Panc1 (cell line): ENCODE measurements at regions not wholly inside any gene's neighbourhood (a gene's known extent, or its start where the extent isn't known, plus 50 kb on each side); places are given as distances from the start of the nearest gene placed in this dataset.

Experiments
- CTCF ChIP-seq: fragments of 450-650 bp; IDR thresholded peaks from 2 replicates; pipeline ENCODE4 v1.5.1; 2017; ENCODE audit warnings: mild to moderate bottlenecking
- SIN3A ChIP-seq: IDR thresholded peaks from 2 replicates; pipeline ENCODE4 v1.6.1; 2012; ENCODE audit warnings: low read depth, mild to moderate bottlenecking, low read length, moderate library complexity, borderline replicate concordance; ENCODE audit not compliant: insufficient read depth
- TF ChIP-seq, protein P1 (sequence below), 2 experiments: IDR thresholded peaks; 2 replicates each; pipeline ENCODE4 v1.6.1; 2011 to 2012; ENCODE audit warnings: low read depth in 2 of 2, control low read depth in 1 of 2, low read length in 1 of 2, mild to moderate bottlenecking in 1 of 2, moderate library complexity in 1 of 2; ENCODE audit not compliant: insufficient read depth in 1 of 2

DNA sequence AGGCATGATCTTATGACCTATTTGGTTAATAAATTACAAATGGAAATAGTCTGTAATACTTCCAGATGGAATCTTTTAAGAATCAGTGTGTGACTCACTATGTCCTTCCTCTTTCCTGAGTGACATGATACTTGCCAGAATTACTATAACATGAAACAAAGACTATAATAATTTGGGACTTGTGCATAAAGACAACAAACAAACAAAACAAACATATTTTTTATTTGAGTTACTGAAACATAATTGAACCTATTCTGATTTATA lies 1268.1 kb downstream of the OTOL1 start:
- TF ChIP-seq CTCF = no peak
- TF ChIP-seq, protein P1, sequence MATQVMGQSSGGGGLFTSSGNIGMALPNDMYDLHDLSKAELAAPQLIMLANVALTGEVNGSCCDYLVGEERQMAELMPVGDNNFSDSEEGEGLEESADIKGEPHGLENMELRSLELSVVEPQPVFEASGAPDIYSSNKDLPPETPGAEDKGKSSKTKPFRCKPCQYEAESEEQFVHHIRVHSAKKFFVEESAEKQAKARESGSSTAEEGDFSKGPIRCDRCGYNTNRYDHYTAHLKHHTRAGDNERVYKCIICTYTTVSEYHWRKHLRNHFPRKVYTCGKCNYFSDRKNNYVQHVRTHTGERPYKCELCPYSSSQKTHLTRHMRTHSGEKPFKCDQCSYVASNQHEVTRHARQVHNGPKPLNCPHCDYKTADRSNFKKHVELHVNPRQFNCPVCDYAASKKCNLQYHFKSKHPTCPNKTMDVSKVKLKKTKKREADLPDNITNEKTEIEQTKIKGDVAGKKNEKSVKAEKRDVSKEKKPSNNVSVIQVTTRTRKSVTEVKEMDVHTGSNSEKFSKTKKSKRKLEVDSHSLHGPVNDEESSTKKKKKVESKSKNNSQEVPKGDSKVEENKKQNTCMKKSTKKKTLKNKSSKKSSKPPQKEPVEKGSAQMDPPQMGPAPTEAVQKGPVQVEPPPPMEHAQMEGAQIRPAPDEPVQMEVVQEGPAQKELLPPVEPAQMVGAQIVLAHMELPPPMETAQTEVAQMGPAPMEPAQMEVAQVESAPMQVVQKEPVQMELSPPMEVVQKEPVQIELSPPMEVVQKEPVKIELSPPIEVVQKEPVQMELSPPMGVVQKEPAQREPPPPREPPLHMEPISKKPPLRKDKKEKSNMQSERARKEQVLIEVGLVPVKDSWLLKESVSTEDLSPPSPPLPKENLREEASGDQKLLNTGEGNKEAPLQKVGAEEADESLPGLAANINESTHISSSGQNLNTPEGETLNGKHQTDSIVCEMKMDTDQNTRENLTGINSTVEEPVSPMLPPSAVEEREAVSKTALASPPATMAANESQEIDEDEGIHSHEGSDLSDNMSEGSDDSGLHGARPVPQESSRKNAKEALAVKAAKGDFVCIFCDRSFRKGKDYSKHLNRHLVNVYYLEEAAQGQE (IDR thresholded peaks at IDR 0.05; ENCODE audit: insufficient read depth in 1 of 2, low read depth in 2 of 2, low read length in 1 of 2) = no peak
- no peak for TF ChIP-seq SIN3A
